Activated naive CD4-positive, alpha-beta T cell treated with anti-CD3 and anti-CD28 coated beads for 36 hours (primary cell): ENCODE measurements at regions not wholly inside any gene's neighbourhood (a gene's known extent, or its start where the extent isn't known, plus 50 kb on each side); places are given as distances from the start of the nearest gene placed in this dataset.

ENCODE experiments used
- CTCF ChIA-PET: fragments of 350-600 bp; sonication (Branson Sonifier 250); formaldehyde crosslinking; loops from one replicate; lab custom pipeline; 2021; ENCODE audit warnings: antibody characterized with exemption; lab: Charles Lee
- DNase-seq: peaks from one replicate; pipeline ENCODE4 v3.0.0-alpha.2; 2020
- H3K27ac Mint-ChIP-seq: one replicate; pipeline ENCODE4 v1.8.0; 2021; ENCODE audit warnings: mild to moderate bottlenecking, mixed read lengths
- H3K27me3 Mint-ChIP-seq: one replicate; pipeline ENCODE4 v1.8.0; 2021; ENCODE audit warnings: low read depth, mixed read lengths
- H3K36me3 Mint-ChIP-seq: one replicate; pipeline ENCODE4 v1.8.0; 2021; ENCODE audit warnings: low read depth, mixed read lengths
- H3K4me1 Mint-ChIP-seq: one replicate; pipeline ENCODE4 v1.8.0; 2021; ENCODE audit warnings: low read depth, mixed read lengths
- H3K4me3 Mint-ChIP-seq: one replicate; pipeline ENCODE4 v1.8.0; 2021; ENCODE audit warnings: mild to moderate bottlenecking, moderate library complexity, mixed read lengths
- H3K9me3 Mint-ChIP-seq: one replicate; pipeline ENCODE4 v1.8.0; 2021; ENCODE audit warnings: mixed read lengths
- intact Hi-C: fragments of 100-400 bp; cut with micrococcal nuclease; formaldehyde crosslinking; loops from one replicate; pipeline ENCODE4 v1.15.1; 2023

DNA sequence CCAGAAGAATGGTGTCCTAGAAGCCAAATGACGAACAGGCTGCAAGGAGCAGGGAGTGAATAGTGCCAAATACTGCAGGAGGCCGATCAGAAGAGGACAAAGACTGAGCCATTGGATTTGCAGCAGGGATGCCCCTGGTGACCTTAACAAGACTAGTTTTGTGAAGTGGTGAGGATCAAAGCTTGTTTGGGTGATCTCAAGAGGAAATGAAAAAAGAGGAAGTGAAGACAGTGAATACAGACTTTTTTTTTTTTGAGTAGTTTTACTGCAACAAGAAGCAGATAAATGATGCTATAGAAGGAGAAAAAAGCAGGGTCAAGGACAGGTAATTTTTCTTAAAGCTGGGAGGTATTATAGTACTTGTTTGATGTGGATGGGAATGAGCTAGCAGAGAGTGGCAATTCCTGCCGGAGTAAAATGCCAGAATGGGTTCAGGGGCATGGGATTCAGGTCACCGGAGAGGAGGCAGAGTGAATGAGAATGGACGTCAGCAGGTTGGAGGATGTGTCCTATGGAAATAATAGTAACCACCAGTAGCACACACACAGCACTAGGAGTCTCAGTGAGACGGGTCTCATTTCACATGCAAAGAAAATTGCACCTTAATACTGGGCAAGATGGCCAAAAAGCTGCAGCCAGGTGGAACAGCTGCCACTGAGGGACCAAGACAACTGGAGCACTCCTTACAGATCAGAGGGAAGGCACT lies 345.8 kb upstream of the CCDC196 start:
- Mint-ChIP-seq H3K36me3 (no peaks in the 10 kb centered on the region), H3K9me3 (no peaks in the 10 kb centered on the region), H3K27ac (no peak overlapping the region), H3K4me1 (no peaks in the 10 kb centered on the region), H3K27me3 (peaks cover 4% of the 10 kb centered on the region), H3K4me3 (no peak overlapping the region)
- no peak for DNase-seq
- CTCF ChIA-PET, result interaction anchor here (0.6 kb wide), 1 partner anchor 43 kb away, joined by 3 read pairs; no protein-coding TSS in a partner anchor
- intact Hi-C loops, result no loop called here

DNA sequence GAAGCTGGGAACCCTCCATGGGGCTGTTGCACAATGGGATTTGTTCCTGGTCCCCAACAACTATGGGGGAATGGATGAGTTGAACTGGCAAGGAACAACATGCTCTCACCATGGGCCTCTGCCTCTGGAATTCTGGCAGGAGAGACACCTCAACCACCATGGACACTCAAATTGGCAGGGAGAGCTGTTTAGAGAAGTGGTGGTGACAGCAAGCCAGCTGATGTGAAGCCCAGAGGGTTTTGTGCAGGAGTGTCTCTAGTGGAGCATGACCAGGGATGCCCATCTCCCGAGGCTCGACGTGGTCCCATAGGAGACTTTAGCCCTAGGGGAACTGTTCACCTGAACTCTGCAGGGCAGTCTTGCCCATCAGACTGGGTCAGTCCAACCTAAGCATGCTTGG lies 345.2 kb upstream of the CCDC196 start:
- H3K27me3 Mint-ChIP-seq, result peaks cover 4% of the 10 kb centered on the region
- intact Hi-C loops, result no loop called here
- CTCF ChIA-PET, result interaction anchor here (0.6 kb wide), 1 partner anchor 42 kb away, joined by 3 read pairs; no protein-coding TSS in a partner anchor

DNA sequence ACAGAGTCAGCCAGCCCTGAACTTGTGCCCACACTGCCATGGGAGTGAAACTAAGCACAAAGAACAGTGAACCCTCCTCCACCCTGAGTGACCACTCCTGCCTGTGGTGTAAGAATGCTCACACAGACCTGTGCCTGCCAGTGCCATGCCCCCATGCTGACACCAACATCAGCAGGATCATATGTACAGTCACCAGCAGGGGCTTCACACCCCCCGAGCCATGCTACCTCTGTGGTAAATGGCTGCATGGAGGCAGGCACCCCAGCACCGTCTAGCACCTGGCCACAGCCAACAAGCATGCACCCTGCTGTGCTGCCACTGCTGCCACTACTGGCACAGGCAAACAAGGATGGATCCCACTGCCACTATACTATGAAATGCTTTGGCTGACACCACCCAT lies 344.4 kb upstream of the CCDC196 start:
- Mint-ChIP-seq H3K4me3 (no peak overlapping the region), H3K27ac (no peak overlapping the region), H3K9me3 (no peaks in the 10 kb centered on the region), H3K27me3 (peaks cover 7% of the 10 kb centered on the region), H3K4me1 (no peaks in the 10 kb centered on the region), H3K36me3 (no peaks in the 10 kb centered on the region)
- DNase-seq, result no peak
- intact Hi-C loops, result no loop called here
- CTCF ChIA-PET, result no interaction called here

More for the DNA sequence above, 345.2 kb upstream of the CCDC196 start:
- Mint-ChIP-seq H3K27ac (no peak overlapping the region), H3K4me1 (no peaks in the 10 kb centered on the region), H3K4me3 (no peak overlapping the region), H3K36me3 (no peaks in the 10 kb centered on the region), H3K9me3 (no peaks in the 10 kb centered on the region)
- DNase-seq, result no peak

DNA sequence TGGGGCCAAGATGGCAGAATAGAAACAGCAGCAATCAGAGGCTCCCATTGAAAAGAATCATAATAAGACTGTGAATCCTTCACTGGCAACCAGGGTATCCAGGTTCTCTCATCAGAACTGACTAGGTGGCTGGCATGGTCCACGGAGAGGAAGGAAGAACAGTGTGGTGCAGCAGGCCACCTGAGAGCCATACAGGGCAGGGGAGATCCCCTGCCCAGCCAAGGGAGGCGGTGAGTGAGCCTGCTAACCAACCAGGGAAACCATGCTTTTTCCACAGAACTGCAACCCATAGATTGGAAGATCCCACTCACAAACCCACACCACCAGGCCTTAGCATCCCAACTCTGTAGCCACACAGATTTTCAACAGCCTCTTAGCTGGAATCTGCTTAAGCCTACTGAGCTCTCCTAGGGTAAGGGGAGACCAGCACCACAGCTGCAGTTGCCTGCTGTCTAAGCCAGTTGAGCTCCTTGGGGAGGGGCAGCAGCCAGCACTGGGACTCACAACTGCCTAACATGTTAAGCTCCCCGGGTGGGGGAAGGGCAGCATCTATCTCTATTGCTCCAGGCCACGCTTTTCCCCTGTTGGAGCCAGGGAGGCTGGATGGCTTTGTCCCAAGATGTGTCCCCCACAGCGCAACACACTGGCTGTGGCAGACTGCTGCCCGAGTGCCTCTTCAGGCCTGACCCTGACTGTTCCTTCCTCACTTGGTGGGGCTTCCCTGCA lies 342.6 kb upstream of the CCDC196 start:
- CTCF ChIA-PET, result interaction anchor here (0.6 kb wide), 1 partner anchor 730 kb away, joined by 3 read pairs; no protein-coding TSS in a partner anchor
- H3K4me3 Mint-ChIP-seq, result no peak overlapping the region
- no peak overlapping the region for H3K27ac Mint-ChIP-seq
- no peak for DNase-seq
- intact Hi-C loops, result no loop called here
- no peaks in the 10 kb centered on the region for H3K9me3 Mint-ChIP-seq
- H3K4me1 Mint-ChIP-seq, result no peaks in the 10 kb centered on the region
- peaks cover 11% of the 10 kb centered on the region for H3K27me3 Mint-ChIP-seq
- no peaks in the 10 kb centered on the region for H3K36me3 Mint-ChIP-seq

DNA sequence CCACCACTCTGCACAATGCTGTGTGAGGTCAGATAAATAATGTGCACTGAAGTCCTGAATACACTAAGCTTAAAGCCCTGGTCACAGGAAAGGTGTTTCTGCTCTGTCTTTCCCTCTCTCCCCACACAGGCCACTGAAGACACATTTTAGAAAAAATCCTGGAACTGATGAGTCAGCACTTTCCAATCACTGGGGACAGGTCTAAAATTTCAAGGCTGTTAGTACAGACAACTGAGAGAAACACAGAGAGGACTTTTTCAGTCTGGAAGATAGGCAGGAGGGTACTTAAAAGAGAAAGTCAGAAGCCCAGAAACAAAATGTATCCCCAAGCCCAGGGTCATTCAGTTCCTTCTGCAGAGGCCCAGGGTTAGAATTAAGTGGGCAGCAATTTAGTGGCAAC lies 333.9 kb upstream of the CCDC196 start:
- Mint-ChIP-seq H3K4me1 (no peaks in the 10 kb centered on the region), H3K9me3 (peaks cover 2% of the 10 kb centered on the region), H3K36me3 (no peaks in the 10 kb centered on the region), H3K27me3 (peaks cover under 1% of the 10 kb centered on the region), H3K27ac (no peak overlapping the region), H3K4me3 (no peak overlapping the region)
- DNase-seq, result no peak
- CTCF ChIA-PET, result no interaction called here
- intact Hi-C loops, result no loop called here

DNA sequence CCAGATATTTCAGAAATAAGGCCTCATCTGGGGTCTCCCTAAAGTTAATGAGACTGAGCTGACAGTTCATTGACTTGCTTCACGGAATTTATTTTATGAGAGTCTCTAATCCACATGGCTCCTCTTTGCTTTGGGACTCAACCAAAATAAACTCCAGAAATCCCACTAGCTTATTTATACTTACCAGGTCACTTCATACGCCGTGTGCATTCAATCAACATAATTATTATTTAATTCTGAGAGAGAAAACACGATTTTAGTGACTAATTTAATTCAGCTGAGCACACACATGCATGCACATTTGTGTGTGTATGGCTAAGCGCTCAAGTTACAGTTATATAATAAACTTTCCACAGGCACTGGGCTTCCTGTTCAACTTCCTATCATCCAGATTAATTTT lies 333.4 kb upstream of the CCDC196 start:
- DNase-seq, result no peak
- no peak overlapping the region for H3K27ac Mint-ChIP-seq
- CTCF ChIA-PET, result no interaction called here
- no peaks in the 10 kb centered on the region for H3K36me3 Mint-ChIP-seq
- H3K4me1 Mint-ChIP-seq, result no peaks in the 10 kb centered on the region
- H3K4me3 Mint-ChIP-seq, result no peak overlapping the region
- H3K27me3 Mint-ChIP-seq, result no peaks in the 10 kb centered on the region
- intact Hi-C loops, result no loop called here
- peaks cover 2% of the 10 kb centered on the region for H3K9me3 Mint-ChIP-seq

DNA sequence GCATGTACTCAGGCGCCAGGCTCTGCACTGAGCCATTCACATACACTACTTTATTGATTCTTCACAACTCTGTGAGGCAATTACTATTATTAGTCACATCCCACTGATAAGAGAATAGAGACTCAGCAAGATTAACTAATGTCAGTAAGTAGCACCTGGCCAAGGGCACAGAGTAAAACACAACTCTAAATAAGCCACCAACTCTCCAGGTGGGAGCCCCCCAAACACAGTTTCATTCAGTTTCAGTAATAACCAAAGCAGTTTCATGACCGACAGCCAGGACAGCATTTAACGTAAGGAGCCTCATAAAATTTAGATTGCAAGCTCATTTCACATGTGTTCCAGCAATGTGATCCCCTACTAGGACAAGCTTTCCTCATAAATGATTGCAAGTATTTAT lies 323.1 kb upstream of the CCDC196 start:
- CTCF ChIA-PET, result no interaction called here
- no peak for DNase-seq
- H3K4me1 Mint-ChIP-seq, result no peaks in the 10 kb centered on the region
- no peaks in the 10 kb centered on the region for H3K36me3 Mint-ChIP-seq
- intact Hi-C loops, result no loop called here
- no peak overlapping the region for H3K27ac Mint-ChIP-seq
- peaks cover 6% of the 10 kb centered on the region for H3K27me3 Mint-ChIP-seq
- no peak overlapping the region for H3K4me3 Mint-ChIP-seq
- no peaks in the 10 kb centered on the region for H3K9me3 Mint-ChIP-seq

DNA sequence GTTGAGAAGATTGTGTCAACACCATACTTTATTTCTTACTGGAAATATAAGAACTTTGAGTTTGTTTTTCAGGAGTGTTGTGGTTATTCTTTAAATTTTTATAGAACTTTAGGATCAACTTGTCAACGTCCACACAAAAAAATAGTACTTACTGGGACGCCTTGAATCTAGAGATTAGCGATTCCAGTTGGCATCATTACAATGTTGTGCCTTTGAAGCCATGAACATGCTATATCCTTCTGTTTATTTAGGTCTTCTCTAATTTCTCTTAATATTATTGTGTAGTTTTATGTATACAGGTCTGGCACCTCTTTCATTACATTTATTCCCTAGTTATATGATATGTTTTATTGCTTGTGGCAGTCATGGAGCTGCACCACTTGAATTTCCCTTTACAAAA lies 320.8 kb upstream of the CCDC196 start:
- intact Hi-C loops, result no loop called here
- Mint-ChIP-seq H3K36me3 (no peaks in the 10 kb centered on the region), H3K4me3 (no peak overlapping the region), H3K27me3 (peaks cover 8% of the 10 kb centered on the region), H3K9me3 (no peaks in the 10 kb centered on the region), H3K27ac (no peak overlapping the region), H3K4me1 (no peaks in the 10 kb centered on the region)
- DNase-seq, result no peak
- CTCF ChIA-PET, result no interaction called here

DNA sequence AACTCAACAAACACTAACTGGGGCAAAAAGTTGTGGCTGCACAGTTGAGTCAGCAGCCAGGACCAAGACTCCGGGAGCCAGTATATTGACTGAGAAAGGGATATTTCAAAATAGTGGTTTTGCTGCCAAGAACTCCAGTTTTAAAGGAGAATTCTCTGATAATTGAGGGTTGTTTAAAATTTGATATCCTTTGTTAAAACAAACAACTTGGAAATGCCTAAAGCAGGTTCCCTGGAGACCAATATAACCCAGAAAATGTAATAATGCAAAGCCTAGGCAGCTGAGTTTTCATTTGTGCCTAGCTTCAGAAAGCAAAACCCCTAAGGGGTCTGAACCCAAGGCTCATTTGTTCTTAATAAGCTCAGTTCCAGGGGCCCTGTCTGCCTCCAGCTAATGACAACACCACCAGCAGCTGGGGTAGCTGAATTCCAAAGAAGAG lies 311.7 kb upstream of the CCDC196 start:
- CTCF ChIA-PET, result no interaction called here

DNA sequence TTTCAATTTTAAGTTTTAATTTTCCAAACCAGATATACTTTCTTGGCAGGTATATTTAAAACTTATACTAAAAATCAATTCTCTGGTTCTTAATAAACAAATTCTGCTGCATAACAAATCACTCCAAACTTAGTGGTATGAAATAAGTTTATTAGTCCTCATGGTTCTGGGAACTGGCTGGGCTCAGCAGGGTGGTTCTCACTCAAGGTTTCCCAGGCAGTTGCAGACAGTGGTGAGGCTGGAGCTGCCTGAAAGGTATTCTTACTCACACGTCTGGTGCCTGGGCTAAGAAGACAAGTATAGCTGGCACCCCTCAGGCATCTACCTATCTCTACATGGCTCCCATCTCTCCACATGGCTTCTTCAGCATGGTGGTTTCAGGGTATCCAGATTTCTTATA lies 308.2 kb upstream of the CCDC196 start:
- CTCF ChIA-PET, result no interaction called here
- Mint-ChIP-seq H3K27me3 (peaks cover 7% of the 10 kb centered on the region), H3K4me1 (no peaks in the 10 kb centered on the region), H3K9me3 (no peaks in the 10 kb centered on the region), H3K36me3 (no peaks in the 10 kb centered on the region), H3K4me3 (no peak overlapping the region), H3K27ac (no peak overlapping the region)
- DNase-seq, result no peak
- intact Hi-C loops, result no loop called here

More for the DNA sequence above, 311.7 kb upstream of the CCDC196 start:
- Mint-ChIP-seq H3K4me3 (no peak overlapping the region), H3K4me1 (no peaks in the 10 kb centered on the region), H3K27me3 (peaks cover 16% of the 10 kb centered on the region), H3K36me3 (no peaks in the 10 kb centered on the region), H3K27ac (no peak overlapping the region), H3K9me3 (no peaks in the 10 kb centered on the region)
- intact Hi-C loops, result no loop called here
- DNase-seq, result no peak

DNA sequence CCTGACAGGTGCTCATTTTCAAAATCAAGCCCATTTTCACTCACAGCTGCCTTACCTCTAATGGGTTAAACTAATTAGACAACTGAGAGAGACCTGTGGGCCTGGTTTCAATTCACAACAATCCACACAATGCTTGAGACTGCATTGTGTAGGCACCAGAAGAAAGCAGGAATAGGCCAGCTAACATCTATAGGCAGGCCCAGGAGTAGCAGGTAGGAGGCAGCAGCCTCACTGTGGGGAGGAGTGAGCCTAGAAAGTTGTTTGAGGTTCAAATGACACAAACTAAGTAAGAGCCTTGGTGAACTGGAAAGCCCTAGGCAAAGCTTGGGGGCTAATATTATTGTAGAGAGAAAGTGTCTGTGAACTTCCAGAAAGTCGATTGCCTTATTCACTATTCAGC lies 289.5 kb upstream of the CCDC196 start:
- Mint-ChIP-seq H3K36me3 (peaks cover 2% of the 10 kb centered on the region), H3K4me1 (no peaks in the 10 kb centered on the region), H3K27me3 (peaks cover 15% of the 10 kb centered on the region), H3K9me3 (no peaks in the 10 kb centered on the region), H3K4me3 (no peak overlapping the region), H3K27ac (no peak overlapping the region)
- CTCF ChIA-PET, result no interaction called here
- intact Hi-C loops, result no loop called here
- no peak for DNase-seq

DNA sequence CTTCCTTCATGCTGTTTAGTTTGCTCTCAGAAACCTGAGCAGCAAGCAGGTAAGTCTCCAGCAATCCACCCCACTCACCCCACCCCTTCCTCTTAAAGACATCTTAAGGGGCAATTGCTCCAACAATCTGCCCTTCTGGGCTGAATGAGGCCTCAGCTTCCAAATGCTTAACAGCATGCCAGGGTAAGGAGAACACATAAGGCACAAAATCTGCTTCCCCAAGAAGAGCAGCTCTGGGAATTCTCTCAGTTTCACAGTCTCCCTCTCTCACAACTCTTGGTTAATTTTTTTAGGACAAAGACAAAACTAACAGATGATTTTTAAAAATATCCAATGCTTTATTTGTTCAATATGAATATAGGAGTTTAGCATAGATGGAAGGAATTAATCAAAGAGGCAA lies 288.9 kb upstream of the CCDC196 start:
- Mint-ChIP-seq H3K27ac (no peak overlapping the region), H3K9me3 (no peaks in the 10 kb centered on the region), H3K4me3 (no peak overlapping the region), H3K27me3 (peaks cover 15% of the 10 kb centered on the region), H3K36me3 (peaks cover 2% of the 10 kb centered on the region), H3K4me1 (no peaks in the 10 kb centered on the region)
- CTCF ChIA-PET, result no interaction called here
- intact Hi-C loops, result no loop called here
- DNase-seq, result no peak

DNA sequence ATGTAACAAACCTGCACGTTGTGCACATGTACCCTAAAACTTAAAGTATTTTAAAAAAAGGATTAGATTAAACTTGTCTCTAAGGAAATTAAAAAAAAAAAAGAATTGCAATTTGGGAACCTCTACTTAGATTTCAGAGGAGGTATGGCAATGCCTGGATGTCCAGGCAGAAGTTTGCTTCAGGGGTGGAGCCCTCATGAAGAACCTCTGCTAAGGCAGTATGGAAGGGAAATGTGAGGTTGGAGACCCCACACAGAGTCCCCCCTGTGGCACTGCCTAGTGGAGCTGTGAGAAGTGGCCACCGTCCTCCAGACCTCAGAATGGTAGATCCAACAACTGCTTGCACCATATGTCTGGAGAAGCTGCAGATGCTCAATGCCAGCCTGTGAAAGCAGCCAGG lies 279.6 kb upstream of the CCDC196 start:
- CTCF ChIA-PET, result interaction anchor here (0.6 kb wide), 1 partner anchor 189 kb away, joined by 5 read pairs; no protein-coding TSS in a partner anchor

More for the DNA sequence above, 279.6 kb upstream of the CCDC196 start:
- Mint-ChIP-seq H3K27ac (no peak overlapping the region), H3K36me3 (peaks cover 5% of the 10 kb centered on the region), H3K27me3 (peaks cover 4% of the 10 kb centered on the region), H3K9me3 (peaks cover 17% of the 10 kb centered on the region), H3K4me3 (no peak overlapping the region), H3K4me1 (no peaks in the 10 kb centered on the region)
- DNase-seq, result peak; percentile 10
- intact Hi-C loops, result no loop called here
